Nephron progenitor cell (in vitro differentiated cells): ENCODE measurements at regions not wholly inside any gene's neighbourhood (a gene's known extent, or its start where the extent isn't known, plus 50 kb on each side); places are given as distances from the start of the nearest gene placed in this dataset.
"Not testable (repeated sequence)": the region's sequence is repeated elsewhere in the genome, so short reads cannot be mapped to it uniquely, and the experiment has no call there.

Source experiments
- DNase-seq: peaks from one replicate; pipeline ENCODE4 v3.0.0; 2021
- H3K27ac Mint-ChIP-seq: 2 replicates; pipeline ENCODE4 v1.8.0; 2021; ENCODE audit warnings: mild to moderate bottlenecking, moderate library complexity, mixed read lengths
- H3K27me3 Mint-ChIP-seq: 2 replicates; pipeline ENCODE4 v1.8.0; 2021; ENCODE audit warnings: mild to moderate bottlenecking, low read depth, mixed read lengths; ENCODE audit not compliant: poor library complexity
- H3K36me3 Mint-ChIP-seq: 2 replicates; pipeline ENCODE4 v1.8.0; 2021; ENCODE audit warnings: low read depth, mixed read lengths
- H3K4me1 Mint-ChIP-seq: 2 replicates; pipeline ENCODE4 v1.8.0; 2021; ENCODE audit warnings: mixed read lengths
- H3K4me3 Mint-ChIP-seq: 2 replicates; pipeline ENCODE4 v1.8.0; 2021; ENCODE audit warnings: mild to moderate bottlenecking, moderate library complexity, mixed read lengths
- H3K9me3 Mint-ChIP-seq: 2 replicates; pipeline ENCODE4 v1.8.0; 2021; ENCODE audit warnings: mild to moderate bottlenecking, moderate library complexity, mixed read lengths
- CTCF ChIP-seq: fragments of 200-600 bp; sonication (generic); IDR thresholded peaks from 2 replicates; pipeline ENCODE4 v1.5.0; 2021; ENCODE audit warnings: antibody characterized with exemption

GRCh38 chr4:121584836-121585235, 111.9 kb downstream of the ANXA5 start:
- H3K27ac Mint-ChIP-seq: no peak overlapping the region
- TF ChIP-seq CTCF: no peak
- DNase-seq: no peak
- no peak overlapping the region for H3K4me3 Mint-ChIP-seq
- H3K27me3 Mint-ChIP-seq: peaks cover 5% of the 10 kb centered on the region
- no peaks in the 10 kb centered on the region for H3K36me3 Mint-ChIP-seq
- peaks cover 25% of the 10 kb centered on the region for H3K4me1 Mint-ChIP-seq
- H3K9me3 Mint-ChIP-seq: no peaks in the 10 kb centered on the region

GRCh38 chr4:121583396-121583795, 113.4 kb downstream of the ANXA5 start:
- Mint-ChIP-seq H3K27ac (no peak overlapping the region), H3K36me3 (no peaks in the 10 kb centered on the region), H3K4me1 (peaks cover 24% of the 10 kb centered on the region), H3K4me3 (no peak overlapping the region), H3K9me3 (no peaks in the 10 kb centered on the region), H3K27me3 (peaks cover 3% of the 10 kb centered on the region)
- DNase-seq: no peak
- no peak for TF ChIP-seq CTCF

DNA sequence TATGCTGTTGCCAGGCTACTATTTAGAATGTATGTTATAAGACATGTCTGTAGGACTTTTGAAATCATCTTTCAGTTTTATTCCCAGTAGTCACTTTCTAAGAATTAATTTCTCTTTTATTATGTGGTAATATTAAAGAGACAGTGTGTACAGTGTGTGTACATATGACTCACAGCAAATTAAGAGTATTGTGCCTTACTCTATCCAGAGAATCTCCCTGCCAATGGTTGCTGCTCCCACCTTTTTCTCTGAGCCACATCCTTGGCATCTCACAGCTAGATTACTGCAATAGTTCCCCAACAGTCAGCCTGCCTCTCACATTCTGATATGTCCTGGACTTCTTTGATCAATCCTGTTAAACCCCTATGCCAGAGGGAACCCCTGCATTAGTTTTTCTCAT, 114.5 kb downstream of the ANXA5 start:
- H3K4me1 Mint-ChIP-seq: peaks cover 13% of the 10 kb centered on the region
- no peak overlapping the region for H3K4me3 Mint-ChIP-seq
- H3K9me3 Mint-ChIP-seq: no peaks in the 10 kb centered on the region
- H3K27ac Mint-ChIP-seq: no peak overlapping the region
- TF ChIP-seq CTCF: no peak
- H3K36me3 Mint-ChIP-seq: no peaks in the 10 kb centered on the region
- H3K27me3 Mint-ChIP-seq: peaks cover 3% of the 10 kb centered on the region
- DNase-seq: no peak

- H3K27me3 Mint-ChIP-seq, H3K4me3 Mint-ChIP-seq, DNase-seq, H3K36me3 Mint-ChIP-seq, H3K4me1 Mint-ChIP-seq, H3K27ac Mint-ChIP-seq: not testable (repeated sequence)
- peaks cover 11% of the 10 kb centered on the region for H3K9me3 Mint-ChIP-seq
Measured at GRCh38 chr4:121575392-121575791, 121.4 kb downstream of the ANXA5 start.

GRCh38 chr4:121574618-121575017, 122.2 kb downstream of the ANXA5 start:
- Mint-ChIP-seq H3K27me3 (peaks cover 7% of the 10 kb centered on the region), H3K36me3 (no peaks in the 10 kb centered on the region), H3K4me1 (no peaks in the 10 kb centered on the region), H3K9me3 (peaks cover 11% of the 10 kb centered on the region), H3K4me3 (no peak overlapping the region), H3K27ac (no peak overlapping the region)
- no peak for TF ChIP-seq CTCF
- no peak for DNase-seq

- TF ChIP-seq CTCF: no peak
- no peaks in the 10 kb centered on the region for H3K36me3 Mint-ChIP-seq
- peaks cover 13% of the 10 kb centered on the region for H3K9me3 Mint-ChIP-seq
- H3K27ac Mint-ChIP-seq: no peak overlapping the region
- peaks cover 8% of the 10 kb centered on the region for H3K27me3 Mint-ChIP-seq
- DNase-seq: no peak
- no peak overlapping the region for H3K4me3 Mint-ChIP-seq
- H3K4me1 Mint-ChIP-seq: no peaks in the 10 kb centered on the region
Measured at GRCh38 chr4:121567748-121568147, 129.0 kb downstream of the ANXA5 start.
